HG03103 (cell line): ENCODE measurements at regions not wholly inside any gene's neighbourhood (a gene's known extent, or its start where the extent isn't known, plus 50 kb on each side); places are given as distances from the start of the nearest gene placed in this dataset.
"Not testable (repeated sequence)": the region's sequence is repeated elsewhere in the genome, so short reads cannot be mapped to it uniquely, and the experiment has no call there.

Experiments
- ATAC-seq: cut with Tn5 transposase; IDR thresholded peaks from one replicate; pipeline ENCODE4 v1.9.1; 2021; ENCODE audit warnings: low read depth; ENCODE audit not compliant: unreplicated experiment

- ATAC-seq, result no peak
Measured at GRCh38 chr15:95681836-95682544, 648.5 kb upstream of the NR2F2 start.

GRCh38 chr15:95684126-95684525 is 646.4 kb upstream of the NR2F2 start:
- ATAC-seq, result no peak

- ATAC-seq, result no peak
Measured at GRCh38 chr15:95684693-95685115, 645.8 kb upstream of the NR2F2 start.

- no peak for ATAC-seq
Measured at GRCh38 chr15:95687061-95687460, 643.4 kb upstream of the NR2F2 start.

- no peak for ATAC-seq
Measured at GRCh38 chr15:95687686-95688085, 642.8 kb upstream of the NR2F2 start.

- no peak for ATAC-seq
Measured at GRCh38 chr15:95690631-95691340, 639.7 kb upstream of the NR2F2 start.

GRCh38 chr15:95693917-95694316 is 636.6 kb upstream of the NR2F2 start:
- ATAC-seq, result no peak

GRCh38 chr15:95698230-95698629 is 632.3 kb upstream of the NR2F2 start:
- ATAC-seq, result no peak

- ATAC-seq, result no peak
Measured at GRCh38 chr15:95698951-95699350, 631.5 kb upstream of the NR2F2 start.

GRCh38 chr15:95699578-95699977 is 630.9 kb upstream of the NR2F2 start:
- no peak for ATAC-seq

GRCh38 chr15:95700692-95701091 is 629.8 kb upstream of the NR2F2 start:
- not testable (repeated sequence) for ATAC-seq

GRCh38 chr15:95701410-95701809 is 629.1 kb upstream of the NR2F2 start:
- ATAC-seq, result no peak

- no peak for ATAC-seq
Measured at GRCh38 chr15:95709959-95710695, 620.4 kb upstream of the NR2F2 start.

GRCh38 chr15:95712785-95713184 is 617.7 kb upstream of the NR2F2 start:
- no peak for ATAC-seq

GRCh38 chr15:95713324-95713723 is 617.2 kb upstream of the NR2F2 start:
- no peak for ATAC-seq

GRCh38 chr15:95715116-95715903 is 615.2 kb upstream of the NR2F2 start:
- no peak for ATAC-seq

- no peak for ATAC-seq
Measured at GRCh38 chr15:95715906-95716656, 614.4 kb upstream of the NR2F2 start.

GRCh38 chr15:95716708-95717107 is 613.8 kb upstream of the NR2F2 start:
- ATAC-seq, result no peak

- ATAC-seq, result no peak
Measured at GRCh38 chr15:95718441-95718840, 612.1 kb upstream of the NR2F2 start.
